ENCODE measurements at regions not wholly inside any gene's neighbourhood (a gene's known extent, or its start where the extent isn't known, plus 50 kb on each side); places are given as distances from the start of the nearest gene placed in this dataset.

- TF ChIP-seq CTCF (IDR thresholded peaks at IDR 0.05): no peak
- H3K27me3 Mint-ChIP-seq (ENCODE audit: low read depth in 3 of 3): peaks cover 0 to 2% (median 0%) of the 10 kb centered on the region in 3 donors
- H3K9me3 ChIP-seq (replicated peaks in 1 of 2; ENCODE audit: control insufficient read depth in 1 of 2, insufficient read depth in 1 of 2, low read length in 2 of 2): no peaks in the 10 kb centered on the region
- no peak for DNase-seq
- 75% methylated on average over 7 of the region's 15 CpGs for WGBS (ENCODE audit: insufficient coverage)
- no peak overlapping the region for H3K4me2 ChIP-seq (replicated peaks; ENCODE audit: extremely low read depth, low read length, poor library complexity, severe bottlenecking)
- peaks cover 23% of the 10 kb centered on the region for H3K4me1 Mint-ChIP-seq
- no peaks in the 10 kb centered on the region for H3K27me3 ChIP-seq (ENCODE audit: control insufficient read depth in 2 of 2, insufficient read depth in 2 of 2, low read length in 2 of 2)
- H3K9ac ChIP-seq (ENCODE audit: insufficient read depth, low read length, poor library complexity, severe bottlenecking): no peak overlapping the region
- no peaks in the 10 kb centered on the region for H4K20me1 ChIP-seq (ENCODE audit: insufficient read depth, low read length)
- H3K27ac ChIP-seq (ENCODE audit: low read depth in 1 of 2, low read length in 2 of 2): no peak overlapping the region
- H2AFZ ChIP-seq (ENCODE audit: insufficient read depth, low read depth, low read length, poor library complexity, severe bottlenecking): no peak overlapping the region
- no peaks in the 10 kb centered on the region for H3K36me3 ChIP-seq (replicated peaks in 1 of 2; ENCODE audit: control insufficient read depth in 1 of 2, insufficient read depth in 2 of 2, low read length in 2 of 2)
- no peak overlapping the region for H3K4me3 Mint-ChIP-seq
- intact Hi-C loops (cut with micrococcal nuclease): no loop called here
- H3K4me3 ChIP-seq (replicated peaks in 1 of 3; ENCODE audit: low read depth in 2 of 3, low read length in 3 of 3): no peak overlapping the region
- H3K9me3 Mint-ChIP-seq: peaks cover 0 to 4% (median 0%) of the 10 kb centered on the region in 7 donors
- H3K36me3 Mint-ChIP-seq: no peaks in the 10 kb centered on the region
- H3K4me1 ChIP-seq (ENCODE audit: control insufficient read depth in 1 of 2, insufficient read depth in 2 of 2, low read length in 2 of 2): peaks cover 14 to 19% of the 10 kb centered on the region in 2 donors
- no peaks in the 10 kb centered on the region for H3K79me2 ChIP-seq (ENCODE audit: insufficient read depth, low read length)
- no peak overlapping the region for H3K27ac Mint-ChIP-seq
Observed at GRCh38 chr11:15906481-15907035, 449.8 kb downstream of the SOX6 start.

- no CpG with 5 or more reads among the region's 3 CpGs for WGBS (ENCODE audit: insufficient coverage)
- H3K36me3 Mint-ChIP-seq: no peaks in the 10 kb centered on the region
- Histone ChIP-seq H2AFZ (ENCODE audit: insufficient read depth, low read depth, low read length, poor library complexity, severe bottlenecking) (no peak overlapping the region), H3K36me3 (replicated peaks in 1 of 2; ENCODE audit: control insufficient read depth in 1 of 2, insufficient read depth in 2 of 2, low read length in 2 of 2) (no peaks in the 10 kb centered on the region), H3K4me3 (replicated peaks in 1 of 3; ENCODE audit: low read depth in 2 of 3, low read length in 3 of 3) (no peak overlapping the region), H3K4me1 (ENCODE audit: control insufficient read depth in 1 of 2, insufficient read depth in 2 of 2, low read length in 2 of 2) (peaks cover 19 to 23% of the 10 kb centered on the region in 2 donors), H3K79me2 (ENCODE audit: insufficient read depth, low read length) (no peaks in the 10 kb centered on the region), H3K9ac (ENCODE audit: insufficient read depth, low read length, poor library complexity, severe bottlenecking) (no peak overlapping the region), H3K27me3 (ENCODE audit: control insufficient read depth in 2 of 2, insufficient read depth in 2 of 2, low read length in 2 of 2) (no peaks in the 10 kb centered on the region), H4K20me1 (ENCODE audit: insufficient read depth, low read length) (no peaks in the 10 kb centered on the region), H3K9me3 (replicated peaks in 1 of 2; ENCODE audit: control insufficient read depth in 1 of 2, insufficient read depth in 1 of 2, low read length in 2 of 2) (no peaks in the 10 kb centered on the region), H3K4me2 (replicated peaks; ENCODE audit: extremely low read depth, low read length, poor library complexity, severe bottlenecking) (no peak overlapping the region), H3K27ac (ENCODE audit: low read depth in 1 of 2, low read length in 2 of 2) (no peak overlapping the region)
- no peak overlapping the region for H3K27ac Mint-ChIP-seq
- TF ChIP-seq CTCF (IDR thresholded peaks at IDR 0.05): no peak
- no peak for DNase-seq
- H3K9me3 Mint-ChIP-seq: peaks cover 0 to 4% (median 0%) of the 10 kb centered on the region in 7 donors
- H3K4me1 Mint-ChIP-seq: peaks cover 27% of the 10 kb centered on the region
- H3K27me3 Mint-ChIP-seq (ENCODE audit: low read depth in 3 of 3): no peaks in the 10 kb centered on the region
- intact Hi-C loops (cut with micrococcal nuclease): no loop called here
- no peak overlapping the region for H3K4me3 Mint-ChIP-seq
Observed at GRCh38 chr11:15907806-15908205, 448.5 kb downstream of the SOX6 start.
